H1 (cell line): ENCODE measurements at regions not wholly inside any gene's neighbourhood (a gene's known extent, or its start where the extent isn't known, plus 50 kb on each side); places are given as distances from the start of the nearest gene placed in this dataset.
A peak's percentile ranks its signal among the peaks of the same experiment; 100 is the strongest.

Experiments
- CTCF ChIA-PET: fragments of 300-600 bp; sonication (Branson Sonifier 250); formaldehyde crosslinking; loops from one replicate; lab custom pipeline; 2021; ENCODE audit not compliant: partially characterized antibody; lab: Charles Lee
- POLR2A ChIA-PET: fragments of 300-600 bp; sonication (Branson Sonifier 250); formaldehyde crosslinking; loops from one replicate; lab custom pipeline; 2021; ENCODE audit warnings: inconsistent platforms; ENCODE audit not compliant: partially characterized antibody; lab: Charles Lee
- DNase-seq, 2 experiments: peaks; one replicate each; pipeline versions ENCODE4 v3.0.0 to v3.0.0-alpha.2; 2010 to 2022; ENCODE audit warnings: low spot score in 2 of 2, low read depth in 1 of 2, mixed read lengths in 1 of 2
- FAIRE-seq: peaks from 2 replicates; lab custom pipeline; 2011; peaks lifted over from hg19 to GRCh38; lab: Jason Lieb, UNC
- H2AFZ ChIP-seq: 2 replicates; pipeline ENCODE4 v1.8.1; 2012; ENCODE audit warnings: low read length, inconsistent platforms
- H2AK5ac ChIP-seq: 2 replicates; pipeline ENCODE4 v1.6.1; 2013; ENCODE audit warnings: low read depth, low read length
- H2BK120ac ChIP-seq: replicated peaks from 2 replicates; pipeline ENCODE3; 2013; ENCODE audit warnings: low read depth, low read length, inconsistent platforms
- H2BK12ac ChIP-seq: 2 replicates; pipeline ENCODE4 v1.6.1; 2013; ENCODE audit warnings: low read depth, low read length
- H2BK15ac ChIP-seq: 2 replicates; pipeline ENCODE4 v1.6.1; 2013; ENCODE audit warnings: low read length
- H2BK20ac ChIP-seq: 2 replicates; pipeline ENCODE4 v1.6.1; 2013; ENCODE audit warnings: low read length
- H2BK5ac ChIP-seq: 2 replicates; pipeline ENCODE4 v1.6.1; 2013; ENCODE audit warnings: low read depth, low read length
- H3K14ac ChIP-seq: 2 replicates; pipeline ENCODE4 v1.6.1; 2013; ENCODE audit warnings: inconsistent platforms; ENCODE audit not compliant: insufficient read length
- H3K18ac ChIP-seq: 2 replicates; pipeline ENCODE4 v1.6.1; 2013; ENCODE audit warnings: low read length; ENCODE audit errors: extremely low read depth
- H3K23ac ChIP-seq: 2 replicates; pipeline ENCODE4 v1.6.1; 2013; ENCODE audit warnings: inconsistent platforms; ENCODE audit not compliant: insufficient read length
- H3K23me2 ChIP-seq: 2 replicates; pipeline ENCODE4 v1.6.1; 2013; ENCODE audit warnings: low read depth, low read length
- H3K27ac ChIP-seq: 2 replicates; pipeline ENCODE4 v1.6.1; 2011; ENCODE audit warnings: low read depth, low read length, inconsistent platforms
- H3K27me3 ChIP-seq, 4 experiments: replicated peaks in 1 of 4; 1 replicate in 1 of 4; 2 replicates in 3 of 4; pipeline versions ENCODE4 v1.6.1 to v1.8.1; 2011 to 2013; ENCODE audit warnings: low read length in 3 of 4, mild to moderate bottlenecking in 3 of 4, inconsistent platforms in 2 of 4, mixed read lengths in 2 of 4, moderate library complexity in 1 of 4; ENCODE audit not compliant: control insufficient read depth in 3 of 4, insufficient read depth in 3 of 4; ENCODE audit errors: extremely low read depth in 1 of 4
- H3K36me3 ChIP-seq, 4 experiments: 2 replicates each; pipeline versions ENCODE4 v1.6.1 to v1.8.1; 2011 to 2013; ENCODE audit warnings: mild to moderate bottlenecking in 4 of 4, low read length in 3 of 4, moderate library complexity in 2 of 4, control low read depth in 1 of 4, inconsistent platforms in 1 of 4; ENCODE audit not compliant: insufficient read depth in 4 of 4, control insufficient read depth in 2 of 4
- H3K4ac ChIP-seq: replicated peaks from 2 replicates; pipeline ENCODE3; 2013; ENCODE audit warnings: low read length, low read depth, mixed read lengths, inconsistent platforms; ENCODE audit not compliant: insufficient read length
- H3K4me1 ChIP-seq, 4 experiments: replicated peaks in 1 of 4; 1 replicate in 1 of 4; 2 replicates in 3 of 4; pipeline versions ENCODE4 v1.6.1 to v1.8.1; 2011 to 2013; ENCODE audit warnings: low read length in 3 of 4, inconsistent platforms in 2 of 4, mixed read lengths in 1 of 4; ENCODE audit not compliant: insufficient read depth in 4 of 4, control insufficient read depth in 3 of 4
- H3K4me2 ChIP-seq, 2 experiments: 2 replicates each; pipeline versions ENCODE4 v1.6.1 to v1.8.1; 2011 to 2013; ENCODE audit warnings: low read depth in 2 of 2, low read length in 2 of 2, control low read depth in 1 of 2, inconsistent platforms in 1 of 2, mild to moderate bottlenecking in 1 of 2; ENCODE audit not compliant: insufficient read depth in 1 of 2
- H3K4me3 ChIP-seq, 4 experiments: fragments of 200-600, 300-600 bp in 1 of 4; sonication (generic), shearing (Covaris generic), sonication (Bioruptor Twin) in 1 of 4; 2 replicates each; pipeline versions ENCODE4 v1.5.1 to v1.8.1; 2011 to 2016; ENCODE audit warnings: low read length in 4 of 4, low read depth in 3 of 4, control low read depth in 2 of 4, inconsistent platforms in 2 of 4, mild to moderate bottlenecking in 2 of 4, mixed read lengths in 1 of 4, moderate library complexity in 1 of 4; ENCODE audit not compliant: insufficient read depth in 2 of 4; ENCODE audit errors: extremely low read depth in 1 of 4
- H3K56ac ChIP-seq: replicated peaks from 2 replicates; pipeline ENCODE3; 2013; ENCODE audit warnings: low read depth, mild to moderate bottlenecking, mixed read lengths, low read length, inconsistent platforms; ENCODE audit not compliant: insufficient read length
- H3K79me1 ChIP-seq: 2 replicates; pipeline ENCODE4 v1.6.1; 2013; ENCODE audit warnings: low read depth, low read length, control low read depth
- H3K79me2 ChIP-seq, 2 experiments: 2 replicates each; pipeline versions ENCODE4 v1.6.1 to v1.8.1; 2012 to 2013; ENCODE audit warnings: low read length in 2 of 2, mild to moderate bottlenecking in 2 of 2, inconsistent platforms in 1 of 2; ENCODE audit not compliant: insufficient read depth in 2 of 2, control insufficient read depth in 1 of 2
- H3K9ac ChIP-seq, 4 experiments: replicated peaks in 1 of 4; 1 replicate in 1 of 4; 2 replicates in 3 of 4; pipeline versions ENCODE4 v1.6.1 to v1.8.1; 2011 to 2013; ENCODE audit warnings: low read depth in 3 of 4, low read length in 3 of 4, control low read depth in 2 of 4, mild to moderate bottlenecking in 2 of 4, moderate library complexity in 2 of 4, inconsistent platforms in 1 of 4; ENCODE audit errors: extremely low read depth in 1 of 4
- H3K9me3 ChIP-seq, 2 experiments: 2 replicates each; pipeline versions ENCODE4 v1.6.1 to v1.8.1; 2012 to 2013; ENCODE audit warnings: mild to moderate bottlenecking in 2 of 2, moderate library complexity in 2 of 2, control low read depth in 1 of 2, inconsistent platforms in 1 of 2, low read depth in 1 of 2, low read length in 1 of 2, mixed read lengths in 1 of 2; ENCODE audit not compliant: insufficient read depth in 2 of 2
- H4K20me1 ChIP-seq, 2 experiments: replicated peaks in 1 of 2; 2 replicates each; pipeline versions ENCODE3 to v1.8.1; 2011 to 2013; ENCODE audit warnings: inconsistent platforms in 2 of 2, low read length in 2 of 2, mild to moderate bottlenecking in 1 of 2; ENCODE audit not compliant: insufficient read depth in 2 of 2, control insufficient read depth in 1 of 2
- H4K5ac ChIP-seq: 2 replicates; pipeline ENCODE4 v1.6.1; 2013; ENCODE audit warnings: low read length, low read depth, mixed read lengths, inconsistent platforms; ENCODE audit not compliant: insufficient read length
- H4K8ac ChIP-seq: 2 replicates; pipeline ENCODE4 v1.8.0; 2013; ENCODE audit warnings: mild to moderate bottlenecking, moderate library complexity, low read length, inconsistent platforms; ENCODE audit not compliant: insufficient read depth; ENCODE audit errors: extremely low read depth
- H4K91ac ChIP-seq: replicated peaks from 2 replicates; pipeline ENCODE3; 2013; ENCODE audit warnings: low read length, mixed read lengths, inconsistent platforms; ENCODE audit not compliant: insufficient read length
- MAFK ChIP-seq: IDR thresholded peaks from 2 replicates; pipeline ENCODE4 v1.6.1; 2012; ENCODE audit warnings: low read depth, mild to moderate bottlenecking, improper control_type of control experiment, low read length
- WGBS, 2 experiments: shearing (Covaris generic) in 1 of 2; methylation state at CpG; one replicate each; pipeline versions ENCODE4 v1.1.6 to v1.1.7; 2013 to 2015; ENCODE audit warnings: low lambda C conversion rate in 2 of 2, mixed read lengths in 2 of 2, inconsistent platforms in 1 of 2, low coverage in 1 of 2, missing lambda C conversion rate in 1 of 2; ENCODE audit not compliant: insufficient replicate concordance in 2 of 2, insufficient coverage in 1 of 2, insufficient read length in 1 of 2; ENCODE audit errors: extremely low coverage in 1 of 2, missing lambda C conversion rate in 1 of 2; 5-methylcytosine and 5-hydroxymethylcytosine counted together

- 0 out of 2 replicates have a peak overlapping the region, but pooled peaks have one; percentile 7 for H2BK20ac ChIP-seq
- H3K9me3 ChIP-seq, result no peaks in the 10 kb centered on the region
- no peaks in the 10 kb centered on the region for H3K23me2 ChIP-seq
- no peak overlapping the region for H3K18ac ChIP-seq
- H3K36me3 ChIP-seq, result no peaks in the 10 kb centered on the region
- no peak overlapping the region for H3K4me3 ChIP-seq
- DNase-seq (no peak), FAIRE-seq (no peak)
- no peak overlapping the region for H3K27ac ChIP-seq
- no peak overlapping the region for H2BK12ac ChIP-seq
- no peak overlapping the region for H3K14ac ChIP-seq
- H3K4me1 ChIP-seq, result peaks cover 0 to 9% (median 4%) of the 10 kb centered on the region in 4 experiments; a peak in 4 of 7 replicates
- no peak overlapping the region for H3K4ac ChIP-seq
- POLR2A ChIA-PET, result no interaction called here
- H2BK15ac ChIP-seq, result no peak overlapping the region
- H3K27me3 ChIP-seq, result peaks cover 8 to 48% (median 39%) of the 10 kb centered on the region in 4 experiments
- H3K9ac ChIP-seq, result no peak overlapping the region
- H3K79me2 ChIP-seq, result no peaks in the 10 kb centered on the region
- H3K23ac ChIP-seq, result no peak overlapping the region
- H4K5ac ChIP-seq, result no peak overlapping the region
- CTCF ChIA-PET, result interaction anchor here (0.8 to 6.2 kb wide), 6 partner anchors 11 to 188 kb away, joined by 3 to 39 read pairs (median 5); no protein-coding TSS in a partner anchor
- no peaks in the 10 kb centered on the region for H4K20me1 ChIP-seq
- no peak overlapping the region for H2AFZ ChIP-seq
- no peak overlapping the region for H4K91ac ChIP-seq
- WGBS, 2 experiments, result 68% methylated on average over 7 of the region's 7 CpGs; no CpG with 5 or more reads in 1 of the 2 experiments
- H2BK120ac ChIP-seq, result no peak overlapping the region
- no peak overlapping the region for H3K4me2 ChIP-seq
- no peak overlapping the region for H2BK5ac ChIP-seq
- H3K79me1 ChIP-seq, result no peaks in the 10 kb centered on the region
- no peak overlapping the region for H3K56ac ChIP-seq
- no peak overlapping the region for H4K8ac ChIP-seq
- no peak overlapping the region for H2AK5ac ChIP-seq
- no peak for TF ChIP-seq MAFK
Measured at GRCh38 chr13:24039621-24040475, 120.7 kb upstream of the SPATA13 start.
